Femur (tissue), 1 donor: ENCODE measurements at regions not wholly inside any gene's neighbourhood (a gene's known extent, or its start where the extent isn't known, plus 50 kb on each side); places are given as distances from the start of the nearest gene placed in this dataset.

ENCODE experiments used
- DNase-seq: peaks from one replicate; pipeline ENCODE4 v3.0.0-alpha.2; 2017

DNA sequence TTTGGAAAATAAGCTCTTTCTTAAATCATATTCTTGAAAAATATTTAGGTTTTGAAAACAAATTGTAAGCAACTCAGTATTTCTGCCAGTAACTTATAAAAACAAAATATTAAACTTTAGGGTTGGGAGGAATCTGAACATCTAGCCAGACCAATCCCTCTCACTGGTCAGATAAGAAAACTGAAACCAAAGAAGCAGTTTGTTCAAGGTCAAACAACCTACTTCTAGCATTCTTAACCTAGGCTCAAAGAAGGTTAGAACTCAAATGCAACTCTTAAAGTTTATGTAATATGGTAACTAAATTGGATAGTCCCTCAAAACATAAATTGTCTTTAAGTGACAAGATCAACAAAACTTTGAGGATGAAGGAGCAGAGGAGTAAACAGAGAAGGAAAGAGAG lies 374.9 kb upstream of the TNC start:
- no peak for DNase-seq

GRCh38 chr9:115494393-115494792 lies 376.4 kb upstream of the TNC start:
- no peak for DNase-seq

DNA sequence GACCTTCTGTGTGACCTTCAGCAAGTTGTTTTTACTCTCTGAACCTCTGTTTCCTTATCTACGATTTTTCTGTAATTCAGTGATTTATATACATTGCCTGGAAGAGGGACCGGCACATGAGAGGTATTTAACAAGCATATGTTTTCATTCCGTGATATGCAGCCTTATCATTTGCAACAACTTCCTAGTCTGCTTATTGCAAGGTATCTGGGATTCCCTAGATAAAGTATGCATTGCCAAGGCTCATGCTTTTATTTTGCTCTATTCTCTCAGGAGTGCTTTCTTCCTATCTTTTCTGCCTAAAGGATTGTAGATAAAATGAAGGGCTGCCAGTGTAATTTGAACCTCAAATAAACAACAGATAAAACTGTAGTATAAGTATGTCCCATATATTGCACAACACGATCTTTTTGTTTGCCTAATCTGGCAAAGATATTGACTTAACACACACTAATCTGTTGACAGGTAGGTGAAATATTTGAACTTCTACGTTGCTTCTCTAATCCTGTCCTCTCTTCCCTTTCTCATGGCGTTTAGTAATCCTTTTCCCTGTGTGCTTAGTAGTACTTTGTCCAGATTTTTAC lies 377.2 kb upstream of the TNC start:
- no peak for DNase-seq

- no peak for DNase-seq
These were observed 377.9 kb upstream of the TNC start for GRCh38 chr9:115495836-115496235.

DNA sequence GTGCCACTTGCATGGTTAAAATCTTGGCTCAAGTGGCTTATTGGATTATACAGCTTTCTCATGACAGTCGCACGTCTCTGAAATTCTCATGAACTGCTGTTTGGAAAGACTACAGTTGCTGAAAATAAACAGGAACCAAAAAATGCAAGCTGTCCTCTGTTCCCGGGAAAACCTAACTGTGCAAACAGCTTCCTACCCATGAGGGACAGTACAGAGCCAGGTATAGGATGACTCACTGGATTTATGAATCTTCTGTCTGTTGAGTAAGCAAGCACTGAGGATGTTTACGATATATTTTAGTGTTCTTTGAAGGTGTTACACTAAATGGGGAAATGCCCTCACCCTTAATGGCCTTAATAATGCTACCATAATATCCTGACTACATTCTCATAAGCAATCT lies 380.3 kb upstream of the TNC start:
- no peak for DNase-seq

DNA sequence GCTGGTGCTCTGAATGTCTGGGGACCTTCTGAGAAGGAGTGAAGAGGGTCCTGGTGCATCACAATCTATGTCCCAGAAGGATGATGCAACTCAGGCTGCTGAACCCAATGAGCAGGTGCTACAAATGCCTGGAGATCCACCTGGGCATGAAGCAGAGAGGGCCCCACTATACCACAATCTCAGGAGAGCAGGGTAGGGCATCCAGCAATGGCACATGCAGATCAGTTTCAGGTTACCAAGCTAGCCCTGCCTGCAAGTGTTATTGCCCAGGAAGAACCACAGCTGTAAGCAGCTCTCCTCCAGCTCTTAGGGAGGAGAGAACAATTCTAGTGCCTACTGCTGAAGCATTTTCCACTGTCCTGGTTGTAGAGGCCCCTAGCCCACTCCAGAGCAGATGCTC lies 389.2 kb upstream of the TNC start:
- DNase-seq = no peak

GRCh38 chr9:115513148-115513547 lies 395.2 kb upstream of the TNC start:
- DNase-seq = peak; percentile 33

GRCh38 chr9:115514454-115514853 lies 396.5 kb upstream of the TNC start:
- DNase-seq = no peak

- no peak for DNase-seq
These were observed 399.5 kb upstream of the TNC start for GRCh38 chr9:115517335-115518075.

GRCh38 chr9:115520646-115521045 lies 402.7 kb upstream of the TNC start:
- DNase-seq = peak; percentile 58

- DNase-seq = peak; percentile 51
These were observed 405.0 kb upstream of the TNC start for GRCh38 chr9:115522912-115523311.

- DNase-seq = peak; percentile 69
These were observed 406.6 kb upstream of the TNC start for GRCh38 chr9:115524453-115525059.

DNA sequence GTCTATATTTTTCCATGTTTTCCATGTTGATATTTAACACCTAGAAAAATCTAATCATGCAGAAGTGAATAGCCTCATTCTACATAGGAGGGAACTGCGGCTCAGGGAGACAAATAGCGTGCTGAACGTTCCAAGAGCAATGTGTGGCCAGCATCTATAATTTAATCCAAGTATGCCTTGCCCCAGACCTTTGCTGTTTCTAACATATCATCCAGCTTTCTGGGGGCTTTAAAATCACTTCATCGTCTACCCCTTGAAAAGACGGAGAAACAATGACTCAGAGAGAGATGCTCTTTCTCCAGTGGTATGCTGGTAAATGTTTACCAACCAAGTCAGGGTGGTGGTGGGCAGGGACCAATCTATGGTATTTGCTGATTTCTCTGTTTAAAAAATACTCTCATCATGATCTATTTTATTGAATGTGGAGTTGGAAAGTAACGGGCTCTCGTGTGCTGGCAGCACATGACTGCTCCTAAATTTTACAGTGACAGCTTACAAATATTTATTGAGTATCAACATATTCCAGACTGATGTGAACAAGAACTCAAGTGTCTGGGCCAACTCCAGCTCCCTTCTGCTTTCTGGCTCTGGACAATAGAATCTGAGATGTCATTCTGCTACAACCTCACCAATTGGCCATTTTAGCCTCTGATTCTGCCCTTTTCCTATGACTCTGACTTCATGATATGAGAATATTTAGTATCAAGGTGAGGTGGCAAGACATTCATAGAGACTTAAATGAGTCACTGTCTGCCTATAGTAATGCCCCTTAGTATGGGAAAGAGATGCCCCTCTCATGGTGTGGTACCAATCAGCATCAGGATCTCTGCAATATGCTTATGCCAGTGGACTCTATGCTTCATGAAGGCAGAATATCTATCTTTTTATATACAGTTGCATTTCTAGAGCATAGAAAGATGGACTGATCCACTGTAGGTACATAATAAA lies 407.4 kb upstream of the TNC start:
- no peak for DNase-seq

- peak; percentile 54 for DNase-seq
These were observed 413.6 kb upstream of the TNC start for GRCh38 chr9:115531410-115532125.

DNA sequence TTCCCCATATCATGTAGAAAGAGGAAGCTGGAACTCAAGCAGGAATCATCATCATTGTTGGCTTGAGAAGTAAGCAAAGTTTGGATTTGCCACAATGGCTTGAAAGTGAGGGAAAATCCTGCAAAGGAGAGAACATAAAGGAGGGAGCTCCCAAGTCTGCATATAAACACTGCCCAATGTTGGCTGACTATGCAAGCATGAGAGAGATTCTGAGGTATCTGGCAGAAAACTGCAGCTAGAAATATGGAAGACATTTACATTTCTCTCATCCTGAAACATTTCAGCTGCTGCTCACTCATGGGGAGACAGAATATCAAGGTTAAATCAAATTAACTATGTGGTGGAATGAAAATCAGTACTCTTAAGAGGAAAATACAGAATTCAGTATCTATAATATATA lies 415.6 kb upstream of the TNC start:
- no peak for DNase-seq

GRCh38 chr9:115540091-115540490 lies 422.1 kb upstream of the TNC start:
- no peak for DNase-seq

DNA sequence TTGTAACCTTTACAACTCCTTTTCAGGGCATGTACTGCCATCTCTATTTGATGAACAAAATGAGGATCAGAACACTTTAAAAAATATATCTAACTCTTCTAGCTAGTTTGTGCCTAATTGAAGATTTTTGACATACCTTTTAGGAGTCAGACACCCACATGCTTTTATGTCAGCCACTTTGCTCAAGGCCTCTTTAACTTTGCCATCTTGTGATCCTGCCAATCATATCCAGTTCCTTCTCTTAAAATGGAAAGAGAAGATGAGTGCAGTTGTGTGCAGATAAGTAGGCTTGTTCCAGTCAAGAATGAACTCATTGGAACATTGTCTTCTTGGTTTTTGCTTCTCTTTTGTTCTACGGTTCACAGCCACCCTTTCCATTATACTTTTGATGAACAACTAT lies 425.6 kb upstream of the TNC start:
- no peak for DNase-seq

DNA sequence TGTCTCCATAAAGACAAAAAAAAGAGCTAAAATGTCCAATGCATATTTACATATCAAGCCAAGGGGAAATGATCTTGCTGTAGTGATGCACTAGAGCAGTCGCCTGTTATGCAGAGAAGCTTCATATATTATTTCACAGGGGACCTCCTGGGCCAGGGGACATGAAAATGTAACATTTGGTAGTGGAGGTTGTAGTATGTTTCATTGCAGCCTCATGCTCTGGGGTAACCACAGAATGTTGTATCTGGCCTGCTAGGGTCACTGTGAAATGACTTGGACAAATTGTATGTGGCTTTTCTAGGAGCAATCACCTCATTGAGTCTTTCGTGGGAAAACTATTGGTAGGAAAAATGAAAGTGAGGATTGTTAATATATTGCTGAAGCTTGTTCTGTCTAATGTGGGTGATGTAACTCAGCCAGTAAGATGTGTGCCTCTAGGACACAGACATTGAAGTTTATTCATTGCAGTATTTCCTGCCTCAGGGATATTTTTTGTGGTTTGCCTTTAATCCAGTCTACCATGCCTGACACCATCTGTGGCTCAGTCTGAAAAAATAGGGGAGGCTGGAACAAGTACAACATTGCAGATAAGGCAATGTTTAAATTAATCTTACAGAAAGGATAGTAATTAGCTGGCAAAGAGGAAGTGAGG lies 430.8 kb upstream of the TNC start:
- no peak for DNase-seq

- DNase-seq = no peak
These were observed 433.4 kb upstream of the TNC start for GRCh38 chr9:115551396-115551795.

DNA sequence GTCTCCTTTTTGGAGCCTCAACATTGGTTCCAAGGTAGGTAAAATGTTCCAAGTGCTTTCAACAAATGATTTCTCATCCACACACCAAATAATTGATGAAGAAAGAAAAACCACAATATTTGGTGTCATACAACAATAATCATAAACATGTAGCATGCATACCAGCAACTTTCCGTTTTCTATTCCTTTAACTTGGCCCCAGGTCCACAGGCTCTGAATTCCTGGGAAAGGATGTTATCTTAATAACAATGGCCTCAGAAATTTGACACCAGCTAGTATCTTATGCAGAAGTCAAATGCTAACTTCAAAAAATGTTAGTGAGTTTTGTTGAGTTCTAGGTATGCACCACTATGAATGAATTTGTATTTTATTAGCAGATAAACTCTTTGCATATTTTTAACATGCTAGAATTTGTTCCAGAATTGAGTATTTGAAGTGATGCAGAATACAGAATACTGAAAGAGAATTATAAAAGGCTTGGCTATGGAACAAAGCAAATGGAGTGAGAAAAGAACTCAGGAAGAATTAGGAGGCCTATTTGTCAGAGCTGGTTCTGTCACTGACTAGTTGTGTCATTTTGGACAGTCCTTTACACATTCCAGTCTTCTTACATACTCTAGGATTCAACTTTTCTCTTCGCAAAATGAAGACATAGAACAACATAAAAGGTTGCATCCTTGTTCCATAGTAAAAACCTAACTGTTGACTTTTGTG lies 435.3 kb upstream of the TNC start:
- DNase-seq = no peak

DNA sequence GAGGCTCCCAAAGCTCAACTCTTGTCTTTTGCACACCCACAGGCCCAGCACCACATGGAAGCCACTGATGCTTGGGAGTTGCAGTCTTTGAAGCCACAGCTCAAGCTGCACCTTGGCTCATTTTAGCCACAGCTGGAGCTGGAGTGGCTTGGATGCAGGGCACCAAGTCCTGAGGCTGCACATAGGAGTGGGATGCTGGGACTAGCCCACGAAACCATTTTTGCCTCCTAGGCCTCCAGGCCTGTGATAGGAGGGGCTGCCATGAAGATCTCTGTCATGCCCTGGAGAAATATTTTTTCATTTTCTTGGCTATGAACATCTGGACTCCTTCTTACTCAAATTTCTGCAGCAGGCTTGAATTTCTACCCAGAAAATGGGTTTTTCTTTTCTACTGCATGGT lies 438.5 kb upstream of the TNC start:
- no peak for DNase-seq
